PC-9 (cell line): ENCODE measurements at regions not wholly inside any gene's neighbourhood (a gene's known extent, or its start where the extent isn't known, plus 50 kb on each side); places are given as distances from the start of the nearest gene placed in this dataset.

ENCODE experiments used
- BruUV-seq: library from RNA; stranded (reverse); fragments of 400-500 nt; replicated peaks from 2 replicates; lab custom pipeline; 2021; lab: Mats Ljungman, UMichigan
- CTCF ChIA-PET: fragments of 300-600 bp; sonication (Branson Sonifier 250); formaldehyde crosslinking; loops from one replicate; lab custom pipeline; 2022; ENCODE audit warnings: antibody characterized with exemption; lab: Charles Lee
- POLR2A ChIA-PET: fragments of 300-600 bp; sonication (Branson Sonifier 250); formaldehyde crosslinking; loops from one replicate; lab custom pipeline; 2022; ENCODE audit warnings: antibody characterized with exemption; ENCODE audit not compliant: unreplicated experiment; lab: Charles Lee
- DNase-seq, 2 experiments: peaks; one replicate each; pipeline versions ENCODE4 v3.0.0 to v3.0.0-alpha.2; 2015 to 2022; ENCODE audit warnings: mixed read lengths in 1 of 2
- H2AFZ ChIP-seq: fragments of 200-600 bp; sonication (generic); 2 replicates; pipeline ENCODE4 v1.8.1; 2017; ENCODE audit warnings: antibody characterized with exemption
- H3F3A ChIP-seq: fragments of 200-600 bp; sonication (generic); 2 replicates; pipeline ENCODE4 v1.8.1; 2017; ENCODE audit warnings: antibody characterized with exemption, mild to moderate bottlenecking, low read depth; ENCODE audit not compliant: insufficient read depth
- H3K27ac ChIP-seq: fragments of 200-600 bp; sonication (generic); 2 replicates; pipeline ENCODE4 v1.6.1; 2016; ENCODE audit warnings: mixed run types
- H3K27me3 ChIP-seq: fragments of 200-600 bp; sonication (generic); 2 replicates; pipeline ENCODE4 v1.6.1; 2016; ENCODE audit warnings: low read depth, mixed run types; ENCODE audit not compliant: insufficient read depth
- H3K36me3 ChIP-seq: fragments of 200-600 bp; sonication (generic); 2 replicates; pipeline ENCODE4 v1.6.1; 2016; ENCODE audit warnings: low read depth, mixed run types
- H3K4me1 ChIP-seq: fragments of 200-600 bp; sonication (generic); replicated peaks from 2 replicates; pipeline ENCODE4 v1.6.1; 2016; ENCODE audit warnings: mixed run types; ENCODE audit not compliant: insufficient read depth
- H3K4me2 ChIP-seq: fragments of 200-600 bp; sonication (generic); 2 replicates; pipeline ENCODE4 v1.6.1; 2017; ENCODE audit warnings: mixed run types
- H3K4me3 ChIP-seq: fragments of 200-600 bp; sonication (generic); 2 replicates; pipeline ENCODE4 v1.6.1; 2016; ENCODE audit warnings: mixed run types
- H3K79me2 ChIP-seq: fragments of 200-600 bp; sonication (generic); 2 replicates; pipeline ENCODE4 v1.6.1; 2017; ENCODE audit warnings: low read depth, mixed run types
- H3K9me2 ChIP-seq: fragments of 200-600 bp; sonication (generic); 2 replicates; pipeline ENCODE4 v1.8.1; 2017; ENCODE audit warnings: mild to moderate bottlenecking; ENCODE audit not compliant: insufficient read depth
- H3K9me3 ChIP-seq: fragments of 200-600 bp; sonication (generic); 2 replicates; pipeline ENCODE4 v1.8.1; 2016; ENCODE audit warnings: low read depth; ENCODE audit not compliant: insufficient read depth
- H4K20me1 ChIP-seq: fragments of 200-600 bp; sonication (generic); 2 replicates; pipeline ENCODE4 v1.8.1; 2017; ENCODE audit not compliant: insufficient read depth
- EZH2 ChIP-seq: fragments of 200-600 bp; sonication (generic); IDR thresholded peaks from 2 replicates; pipeline ENCODE4 v1.8.0; 2017; ENCODE audit warnings: antibody characterized with exemption, low read depth
- intact Hi-C: fragments of 100-400 bp; cut with micrococcal nuclease; formaldehyde crosslinking; loops from one replicate; pipeline ENCODE4 v1.10.0; 2022; ENCODE audit not compliant: unreplicated experiment
- TF ChIP-seq, protein P1 (sequence below): fragments of 200-600 bp; sonication (generic); conservative IDR thresholded peaks from 2 replicates; pipeline ENCODE4 v1.6.1; 2017; ENCODE audit warnings: mixed run types, antibody characterized with exemption, mild to moderate bottlenecking, moderate library complexity

DNA sequence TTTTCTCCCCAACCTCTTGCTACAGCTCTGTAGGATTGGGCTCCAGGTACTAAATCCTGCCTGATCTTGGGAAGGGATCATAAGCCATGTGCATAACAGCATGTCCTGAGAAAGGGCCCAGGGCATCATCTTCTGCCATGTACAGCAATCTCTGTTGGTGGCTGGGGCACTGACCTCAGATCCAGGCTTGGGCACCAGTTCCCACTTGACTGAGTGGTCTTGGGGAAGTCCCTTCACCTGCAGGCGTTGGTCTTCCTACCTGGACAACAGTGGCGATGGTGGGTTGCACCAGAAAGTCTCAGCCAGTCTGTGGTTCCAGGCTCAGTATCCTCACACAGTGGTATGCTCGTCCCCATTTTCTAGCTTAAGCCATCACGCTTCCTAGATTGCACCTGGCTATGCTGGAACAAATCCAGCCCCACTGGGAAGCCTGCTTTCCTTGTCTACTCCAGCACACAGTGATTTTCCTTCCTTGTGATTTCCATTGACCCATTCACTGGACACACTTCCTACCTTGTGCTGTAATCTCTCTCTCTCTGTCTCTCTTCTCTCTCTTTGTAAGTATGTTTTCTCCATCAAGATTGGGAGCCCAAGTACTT lies 121.7 kb upstream of the PITX1 start:
- ChIA-PET CTCF (no interaction called here), POLR2A (no interaction called here)
- no TSS peak for BruUV-seq
- Histone ChIP-seq H3K4me1 (peaks cover 72% of the 10 kb centered on the region), H3K9me2 (no peaks in the 10 kb centered on the region), H3K27ac (peak overlapping the region; percentile 98), H3K9me3 (no peaks in the 10 kb centered on the region), H4K20me1 (no peaks in the 10 kb centered on the region), H2AFZ (no peak overlapping the region), H3K4me3 (no peak overlapping the region), H3K27me3 (no peaks in the 10 kb centered on the region), H3K4me2 (peak overlapping the region; percentile 67), H3F3A (peaks cover 44% of the 10 kb centered on the region), H3K79me2 (no peaks in the 10 kb centered on the region), H3K36me3 (no peaks in the 10 kb centered on the region)
- intact Hi-C loops, result loop anchor here (2.0 kb wide), 1 partner anchor 15 kb away; no protein-coding TSS in a partner anchor
- no peak for DNase-seq
- TF ChIP-seq EZH2, result no peak
- TF ChIP-seq, protein P1, sequence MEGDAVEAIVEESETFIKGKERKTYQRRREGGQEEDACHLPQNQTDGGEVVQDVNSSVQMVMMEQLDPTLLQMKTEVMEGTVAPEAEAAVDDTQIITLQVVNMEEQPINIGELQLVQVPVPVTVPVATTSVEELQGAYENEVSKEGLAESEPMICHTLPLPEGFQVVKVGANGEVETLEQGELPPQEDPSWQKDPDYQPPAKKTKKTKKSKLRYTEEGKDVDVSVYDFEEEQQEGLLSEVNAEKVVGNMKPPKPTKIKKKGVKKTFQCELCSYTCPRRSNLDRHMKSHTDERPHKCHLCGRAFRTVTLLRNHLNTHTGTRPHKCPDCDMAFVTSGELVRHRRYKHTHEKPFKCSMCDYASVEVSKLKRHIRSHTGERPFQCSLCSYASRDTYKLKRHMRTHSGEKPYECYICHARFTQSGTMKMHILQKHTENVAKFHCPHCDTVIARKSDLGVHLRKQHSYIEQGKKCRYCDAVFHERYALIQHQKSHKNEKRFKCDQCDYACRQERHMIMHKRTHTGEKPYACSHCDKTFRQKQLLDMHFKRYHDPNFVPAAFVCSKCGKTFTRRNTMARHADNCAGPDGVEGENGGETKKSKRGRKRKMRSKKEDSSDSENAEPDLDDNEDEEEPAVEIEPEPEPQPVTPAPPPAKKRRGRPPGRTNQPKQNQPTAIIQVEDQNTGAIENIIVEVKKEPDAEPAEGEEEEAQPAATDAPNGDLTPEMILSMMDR, result no peak

DNA sequence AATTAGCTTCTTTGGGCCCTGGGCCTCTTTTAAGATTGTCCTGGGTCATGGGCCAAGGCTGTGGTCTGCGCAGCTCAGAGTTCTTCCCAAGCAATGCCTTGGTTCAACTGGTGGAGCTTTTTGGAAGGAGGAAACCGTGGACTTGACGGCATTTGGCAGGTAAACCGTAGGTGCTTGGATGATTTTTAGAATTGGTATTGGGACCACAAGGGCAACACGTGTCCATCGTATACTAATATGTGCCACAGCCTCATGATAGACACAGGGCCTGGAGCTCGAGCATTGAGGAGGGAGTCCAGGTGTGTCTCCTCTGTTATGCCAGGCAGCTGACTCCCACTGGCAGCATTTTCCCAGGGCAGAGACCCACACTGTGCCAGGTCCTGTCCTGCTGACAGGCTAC lies 120.9 kb upstream of the PITX1 start:
- POLR2A ChIA-PET, result no interaction called here
- Histone ChIP-seq H3K4me1 (peaks cover 72% of the 10 kb centered on the region), H3K36me3 (no peaks in the 10 kb centered on the region), H3K9me2 (no peaks in the 10 kb centered on the region), H3F3A (peaks cover 44% of the 10 kb centered on the region), H3K27ac (peak overlapping the region; percentile 98), H4K20me1 (no peaks in the 10 kb centered on the region), H3K9me3 (no peaks in the 10 kb centered on the region), H2AFZ (no peak overlapping the region), H3K27me3 (no peaks in the 10 kb centered on the region), H3K4me3 (no peak overlapping the region), H3K4me2 (0 out of 2 replicates have a peak overlapping the region, but pooled peaks have one; percentile 63), H3K79me2 (no peaks in the 10 kb centered on the region)
- CTCF ChIA-PET, result no interaction called here
- BruUV-seq, result no TSS peak
- no peak for TF ChIP-seq EZH2
- TF ChIP-seq, protein P1, result no peak
- no peak for DNase-seq
- intact Hi-C loops, result no loop called here

DNA sequence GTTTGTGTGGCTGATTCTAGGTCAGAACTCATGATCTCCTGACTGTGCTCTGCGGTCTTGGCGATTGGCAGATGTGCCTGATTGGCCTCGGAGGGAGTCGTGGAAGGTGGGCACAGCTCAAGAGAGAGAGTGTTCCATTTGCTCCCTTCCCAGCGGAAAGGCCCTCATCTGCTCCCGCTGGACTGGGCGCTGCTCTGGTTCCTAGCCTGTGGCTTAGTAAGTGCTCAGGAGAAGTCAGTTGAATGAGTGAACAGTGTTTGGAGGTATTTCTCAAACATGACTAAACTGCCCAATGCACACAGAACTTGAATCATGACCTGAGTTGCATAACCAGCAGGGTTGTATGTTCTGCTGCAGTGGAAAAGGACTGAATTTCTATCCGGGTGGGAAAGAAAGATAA lies 120.2 kb upstream of the PITX1 start:
- Histone ChIP-seq H3K27ac (peak overlapping the region; percentile 98), H3K9me2 (no peaks in the 10 kb centered on the region), H3K36me3 (no peaks in the 10 kb centered on the region), H3K4me1 (peaks cover 67% of the 10 kb centered on the region), H3K27me3 (no peaks in the 10 kb centered on the region), H3F3A (peaks cover 44% of the 10 kb centered on the region), H3K79me2 (no peaks in the 10 kb centered on the region), H3K4me3 (no peak overlapping the region), H3K9me3 (no peaks in the 10 kb centered on the region), H2AFZ (no peak overlapping the region), H3K4me2 (peak overlapping the region; percentile 63), H4K20me1 (no peaks in the 10 kb centered on the region)
- peak in 1 of 2 experiments; percentile 82 for DNase-seq
- no peak for TF ChIP-seq EZH2
- TF ChIP-seq, protein P1, result no peak
- POLR2A ChIA-PET, result no interaction called here
- intact Hi-C loops, result no loop called here
- CTCF ChIA-PET, result no interaction called here
- no TSS peak for BruUV-seq
